ENCODE measurements at regions not wholly inside any gene's neighbourhood (a gene's known extent, or its start where the extent isn't known, plus 50 kb on each side); places are given as distances from the start of the nearest gene placed in this dataset.
A peak's percentile ranks its signal among the peaks of the same experiment; 100 is the strongest.
"Not testable (repeated sequence)": the region's sequence is repeated elsewhere in the genome, so short reads cannot be mapped to it uniquely, and the experiment has no call there.

DNA sequence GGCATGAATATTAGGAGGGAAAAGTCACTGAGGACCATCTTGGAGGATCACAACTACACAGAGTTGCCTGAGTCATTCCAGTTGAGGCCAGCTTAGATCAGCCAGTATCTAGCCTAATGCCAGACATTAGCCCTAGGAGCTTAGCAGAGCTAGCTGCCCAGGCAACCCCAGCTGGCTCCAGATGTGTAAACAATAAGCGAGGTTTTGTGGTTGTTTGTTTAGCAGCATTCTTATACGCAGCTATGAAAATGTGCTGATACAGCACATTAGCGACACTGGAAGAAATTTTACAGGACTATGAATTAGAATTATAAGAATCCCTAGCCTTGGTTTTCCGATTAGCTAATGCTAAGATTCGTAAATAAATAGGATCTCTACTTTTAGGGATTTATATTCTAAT, 59.3 kb downstream of the BTBD3 start:
- no peak for DNase-seq

DNA sequence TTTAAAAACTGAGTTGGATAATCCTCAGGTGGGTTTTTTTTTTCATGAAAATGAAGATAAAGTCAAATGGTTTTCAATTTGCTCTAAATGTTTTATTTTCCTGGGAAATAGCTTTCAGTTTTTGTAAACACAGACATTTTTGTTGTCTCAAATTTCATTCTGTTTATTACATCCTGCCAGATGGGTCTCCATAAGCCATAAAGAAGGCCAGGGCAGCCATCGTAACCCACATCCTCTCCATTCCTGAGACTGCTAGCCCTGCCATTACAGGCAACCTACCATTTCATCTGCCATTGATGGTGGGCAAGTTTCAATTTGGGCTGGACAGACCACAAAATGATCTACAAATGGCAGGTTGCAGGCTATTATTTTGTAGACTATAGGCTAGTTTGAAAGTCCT, 60.8 kb downstream of the BTBD3 start:
- no peak for DNase-seq

DNA sequence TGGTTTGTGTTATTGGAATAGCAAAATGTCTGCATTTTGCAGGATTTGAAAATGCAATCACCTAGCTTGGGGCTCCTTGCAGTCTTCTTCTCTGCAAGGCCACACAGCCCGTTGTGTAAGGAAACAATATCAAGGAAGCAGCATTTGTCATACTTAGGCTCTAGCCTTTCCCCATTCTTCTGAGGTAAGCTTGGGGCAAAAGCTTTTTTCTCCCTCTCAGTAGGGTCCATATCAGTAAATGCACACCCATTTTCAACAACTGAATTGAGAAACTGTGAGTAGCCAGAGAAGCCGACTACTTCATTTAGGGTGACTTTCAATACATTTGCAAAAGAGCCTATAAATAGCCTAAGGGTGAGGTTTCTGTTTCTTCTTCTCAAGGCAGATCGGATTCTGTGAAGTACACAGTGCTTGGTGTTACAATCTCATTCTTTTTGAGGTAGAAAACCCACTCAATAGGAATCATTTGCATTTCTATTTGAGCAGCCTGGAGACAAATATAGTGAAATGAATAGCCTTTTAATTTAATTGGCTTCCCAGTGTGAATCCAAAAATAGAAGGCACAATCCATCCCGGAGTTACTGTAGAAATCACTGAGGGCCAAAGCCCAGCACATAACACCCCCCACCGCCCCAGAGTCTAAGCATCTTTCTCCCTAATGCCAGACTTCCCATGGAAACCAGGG, 61.8 kb downstream of the BTBD3 start:
- DNase-seq, result no peak

DNA sequence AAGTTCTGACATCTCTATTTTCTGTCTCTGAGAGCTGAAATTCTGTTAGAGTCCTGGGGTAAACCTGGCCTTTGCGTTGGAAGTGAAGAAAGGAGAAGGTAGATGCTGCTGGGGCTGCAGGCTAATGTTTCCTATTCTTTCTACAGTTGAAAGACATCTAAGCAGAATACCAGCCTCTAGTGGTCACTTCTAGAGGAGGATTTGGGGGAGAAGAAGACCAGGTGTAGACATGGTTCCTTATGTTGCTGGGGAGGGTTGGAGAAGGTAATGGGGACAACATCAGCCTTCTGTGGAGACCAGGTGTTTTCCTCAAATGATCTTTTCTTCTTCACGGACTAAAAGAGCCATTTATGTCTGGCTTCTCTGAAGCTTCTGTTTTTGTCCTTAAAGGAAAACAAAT, 62.6 kb downstream of the BTBD3 start:
- no peak for DNase-seq

DNA sequence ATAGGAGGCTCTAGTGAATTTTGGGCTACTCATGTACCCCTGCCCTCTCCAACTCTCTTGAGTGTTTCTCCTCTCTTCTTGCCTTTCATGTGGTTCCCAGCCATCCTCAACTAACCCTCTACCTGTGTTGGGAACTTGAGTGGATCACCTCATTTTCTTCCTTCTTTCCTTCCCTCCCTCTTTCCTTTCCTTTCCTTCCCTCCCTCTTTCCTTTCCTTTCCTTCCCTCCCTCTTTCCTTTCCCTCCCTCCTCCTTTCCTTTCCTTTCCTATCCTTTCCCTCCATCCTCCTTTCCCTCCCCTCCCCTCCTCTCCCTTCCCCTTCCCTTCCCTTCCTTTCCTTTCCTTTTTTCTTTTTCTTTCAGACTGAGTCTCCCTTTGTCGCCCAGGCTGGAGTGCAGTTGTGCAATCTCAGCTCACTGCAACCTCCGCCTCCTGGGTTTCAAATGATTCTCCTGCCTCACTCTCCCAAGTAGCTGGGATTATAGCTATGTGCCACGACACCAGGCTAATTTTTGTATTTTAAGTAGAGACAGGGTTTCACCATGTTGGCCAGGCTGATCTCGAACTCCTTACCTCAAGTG, 63.8 kb downstream of the BTBD3 start:
- no peak for DNase-seq

DNA sequence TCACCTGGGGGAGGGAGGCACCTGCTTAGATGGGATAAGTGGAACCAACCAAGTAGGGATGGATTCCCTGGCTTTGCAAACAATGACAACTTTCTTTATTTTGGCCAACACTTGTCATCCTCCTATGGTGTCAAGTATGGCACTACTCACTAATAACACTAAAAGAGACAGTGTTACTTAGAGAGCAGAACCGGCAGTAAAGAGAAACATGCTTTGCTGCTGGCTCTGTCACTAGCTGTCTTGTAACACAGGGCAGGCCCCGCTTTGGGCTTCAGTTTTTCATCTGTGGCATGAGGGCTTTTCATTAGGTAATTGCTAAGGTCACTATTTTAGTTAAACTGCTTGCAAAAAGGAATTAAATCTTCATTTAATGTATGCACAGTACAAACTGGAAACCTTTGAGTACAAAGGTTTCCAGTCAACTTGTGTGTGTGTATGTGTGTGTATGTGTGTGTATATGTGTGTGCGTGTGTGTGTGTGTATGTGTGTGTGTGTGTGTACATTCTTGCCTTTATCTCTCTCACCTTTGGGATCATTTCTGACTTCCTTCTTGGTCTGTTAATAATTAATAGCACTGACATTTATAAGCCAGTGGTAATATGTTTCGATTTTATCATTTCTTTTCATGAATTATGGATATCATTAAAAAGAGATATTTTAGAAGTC, 64.7 kb downstream of the BTBD3 start:
- DNase-seq, result no peak

DNA sequence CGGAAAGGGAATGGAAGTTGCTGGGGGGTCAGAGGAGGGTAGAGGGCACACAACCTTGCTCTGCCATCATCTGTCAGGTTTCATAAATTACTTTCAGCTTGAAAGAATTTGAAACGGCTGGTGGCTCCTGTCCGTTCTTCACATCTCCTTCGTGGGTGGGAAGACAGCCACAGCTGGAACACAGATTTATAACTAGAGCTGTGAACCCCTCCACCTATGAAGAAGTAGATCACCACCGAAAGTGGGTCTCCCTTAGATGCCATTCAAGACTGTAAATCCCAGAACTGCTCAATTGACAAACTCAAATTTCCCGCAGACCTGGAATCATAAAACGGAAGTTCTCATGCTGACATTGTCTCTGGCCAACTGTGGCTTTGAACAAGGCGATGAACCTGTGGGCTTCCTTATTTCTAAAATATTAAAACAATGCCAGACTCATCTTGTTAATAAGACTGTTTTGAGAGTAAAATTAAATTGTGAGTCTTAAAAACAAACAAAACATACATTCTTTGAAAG, 65.3 kb downstream of the BTBD3 start:
- no peak for DNase-seq

DNA sequence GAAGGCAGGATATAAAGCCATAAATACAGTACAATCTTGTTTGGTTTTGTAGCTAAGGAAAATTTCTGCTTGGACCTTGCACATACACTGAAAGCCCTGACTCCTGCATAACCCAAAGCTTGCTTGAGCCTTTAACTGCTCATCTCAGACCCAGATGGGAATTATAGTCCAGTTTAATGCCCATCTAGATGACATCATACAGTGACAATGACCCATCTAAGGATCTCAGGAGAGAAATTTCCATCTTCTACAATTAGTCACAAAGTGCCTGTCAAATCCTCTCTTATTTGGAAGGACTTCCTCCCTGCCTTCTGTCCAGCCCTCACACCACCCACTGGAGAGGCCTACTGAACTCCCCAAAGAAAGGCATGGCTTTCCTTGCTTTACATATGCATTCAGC, 69.3 kb downstream of the BTBD3 start:
- DNase-seq, result no peak

DNA sequence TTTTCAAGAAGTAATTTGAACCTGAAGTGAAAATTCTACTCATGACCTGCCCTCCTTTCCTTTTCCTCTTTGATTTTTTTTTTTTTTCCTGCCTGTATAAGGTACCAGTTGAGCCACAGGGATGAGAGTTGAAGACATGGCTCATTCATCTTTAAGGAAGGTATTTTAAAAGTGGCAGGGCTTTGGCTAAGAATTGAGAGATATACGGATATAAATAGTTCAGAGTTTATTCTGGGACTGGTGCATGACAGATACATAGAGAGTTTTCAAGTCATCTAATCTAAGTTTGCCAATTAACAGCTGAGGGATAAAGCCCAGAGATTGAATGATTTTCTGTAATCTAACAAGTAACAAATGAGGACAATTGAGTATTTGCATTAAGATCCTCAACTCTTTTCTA, 69.8 kb downstream of the BTBD3 start:
- DNase-seq, result no peak

DNA sequence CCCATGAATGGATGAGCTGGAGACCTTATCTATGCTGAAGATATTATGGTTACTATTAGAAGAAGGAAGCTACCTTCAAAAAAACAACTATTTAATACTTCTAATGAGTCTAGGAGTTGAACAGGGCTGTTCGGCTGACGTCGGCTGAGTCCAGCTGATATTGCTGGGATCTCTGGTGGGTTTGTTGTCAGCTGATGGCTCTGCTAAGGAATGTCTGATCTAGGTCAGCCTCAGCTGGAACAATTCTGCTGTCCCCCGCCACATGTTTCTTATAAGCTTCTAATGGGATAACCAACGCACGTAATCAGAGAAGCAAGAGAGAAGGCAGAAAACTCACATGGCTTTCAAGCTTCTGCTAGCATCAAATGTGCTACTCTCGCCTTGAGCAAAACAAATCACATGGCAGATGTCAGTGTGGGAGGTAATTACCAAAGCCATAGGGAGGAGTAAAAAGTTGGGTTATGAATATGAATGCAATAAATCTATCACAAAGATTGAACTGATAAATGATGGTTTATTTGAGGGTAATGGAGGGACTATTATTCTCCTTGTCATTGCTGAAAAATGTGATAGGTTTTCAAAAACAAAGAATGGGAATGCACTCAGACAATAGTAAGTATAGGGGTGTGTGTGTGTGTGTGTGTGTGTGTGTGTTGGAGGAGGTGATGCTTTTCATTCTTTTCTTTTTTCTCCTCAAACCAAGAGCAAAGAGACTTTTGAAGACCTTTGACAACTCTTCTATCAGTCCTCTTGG, 71.5 kb downstream of the BTBD3 start:
- no peak for DNase-seq

DNA sequence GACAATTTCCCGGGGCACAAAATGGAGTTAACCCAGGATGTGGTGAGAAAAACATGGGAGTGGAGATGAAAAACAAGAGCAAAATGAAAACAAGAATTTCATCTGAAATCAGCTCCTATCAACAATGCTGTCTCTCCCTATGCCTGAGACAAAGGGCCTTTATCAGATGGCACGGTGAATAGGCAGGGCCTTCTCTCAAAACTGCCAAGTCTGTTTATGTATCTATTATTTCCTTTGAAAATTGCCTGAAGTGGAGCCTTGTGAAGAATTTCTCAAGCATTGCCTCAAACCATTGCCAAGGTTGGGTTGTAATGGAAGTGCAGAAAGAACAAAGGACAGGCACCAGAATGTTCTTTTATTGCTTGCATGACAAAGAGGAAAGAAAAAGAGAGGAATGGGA, 74.7 kb downstream of the BTBD3 start:
- DNase-seq, result no peak

DNA sequence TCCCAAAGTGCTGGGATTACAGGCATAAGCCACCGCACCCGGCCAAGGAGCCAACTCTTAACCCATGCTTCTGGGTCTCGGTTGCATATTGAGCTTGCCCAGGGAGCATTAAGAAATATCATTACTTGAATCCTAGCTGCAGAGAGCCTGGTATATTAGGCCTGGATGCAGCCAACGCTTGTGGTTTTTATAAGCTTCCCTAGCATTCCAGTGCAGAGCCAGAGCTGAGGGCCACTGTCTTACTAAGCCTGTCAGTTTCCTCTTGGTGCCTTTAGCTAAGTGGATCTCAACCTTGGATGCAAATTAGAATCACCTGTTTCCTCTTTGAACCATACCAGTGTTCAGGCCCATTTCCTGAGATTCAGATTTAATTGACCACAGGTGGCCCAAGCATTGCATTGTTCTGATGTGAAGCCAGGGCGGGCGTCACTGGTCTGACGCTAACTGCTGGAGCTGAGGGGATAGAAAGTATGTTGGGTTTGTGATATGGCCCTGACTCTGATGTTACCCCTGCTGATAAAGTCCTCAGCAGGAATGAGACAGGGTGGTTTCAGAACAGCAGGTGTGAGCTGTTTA, 76.3 kb downstream of the BTBD3 start:
- no peak for DNase-seq

DNA sequence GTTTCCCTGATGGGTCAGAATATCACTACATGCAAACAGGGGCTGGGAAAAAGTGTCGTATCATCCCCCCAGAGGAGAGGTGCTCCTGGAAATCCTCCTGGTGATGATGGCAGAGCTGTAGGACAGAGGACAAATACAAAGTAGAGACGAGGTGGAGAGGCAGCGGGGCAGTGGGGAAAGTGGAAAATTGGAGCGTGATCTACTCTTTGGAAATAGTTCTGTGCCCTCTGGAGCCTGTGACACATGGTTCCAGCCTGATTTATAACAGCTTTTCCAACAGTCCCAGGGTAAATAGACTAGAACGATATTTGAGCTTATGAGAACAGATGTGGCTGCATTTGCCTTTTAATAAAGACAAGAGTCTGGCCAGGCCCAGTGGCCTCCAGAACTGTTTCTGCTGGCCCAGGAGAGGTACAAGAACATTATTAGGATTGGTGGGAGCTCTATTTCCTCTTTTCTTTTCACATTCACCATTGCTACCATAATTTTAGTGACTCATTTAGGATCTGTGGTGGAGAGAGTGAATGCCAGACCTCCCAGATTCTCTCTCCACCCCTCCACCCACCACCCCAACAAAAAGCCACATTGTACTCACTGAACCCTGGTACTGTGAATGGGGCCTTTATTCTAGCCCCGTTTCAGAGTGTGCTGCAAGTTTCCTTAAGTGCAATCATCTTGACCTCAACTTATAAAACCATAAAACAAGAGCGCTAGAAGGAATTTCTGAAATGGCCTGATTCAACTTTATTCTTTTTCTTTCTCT, 78.3 kb downstream of the BTBD3 start:
- no peak for DNase-seq

DNA sequence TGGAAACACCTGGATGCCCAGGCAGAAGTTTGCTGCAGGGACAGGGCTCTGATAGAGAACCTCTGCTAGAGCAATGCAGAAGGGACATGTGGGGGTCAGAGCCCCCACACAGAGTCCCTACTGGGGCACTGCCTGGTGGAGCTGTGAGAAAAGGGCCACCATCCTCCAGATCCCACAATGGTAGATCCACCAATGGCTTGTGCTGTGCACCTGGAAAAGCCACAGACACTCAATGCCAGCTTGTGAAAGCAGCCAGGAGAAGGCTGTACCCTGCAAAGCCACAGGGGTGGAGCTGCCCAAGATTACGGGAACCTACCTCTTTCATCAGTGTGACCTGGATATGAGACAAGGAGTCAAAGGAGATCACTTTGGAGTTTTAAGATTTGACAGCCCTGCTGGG, 87.1 kb downstream of the BTBD3 start:
- not testable (repeated sequence) for DNase-seq

DNA sequence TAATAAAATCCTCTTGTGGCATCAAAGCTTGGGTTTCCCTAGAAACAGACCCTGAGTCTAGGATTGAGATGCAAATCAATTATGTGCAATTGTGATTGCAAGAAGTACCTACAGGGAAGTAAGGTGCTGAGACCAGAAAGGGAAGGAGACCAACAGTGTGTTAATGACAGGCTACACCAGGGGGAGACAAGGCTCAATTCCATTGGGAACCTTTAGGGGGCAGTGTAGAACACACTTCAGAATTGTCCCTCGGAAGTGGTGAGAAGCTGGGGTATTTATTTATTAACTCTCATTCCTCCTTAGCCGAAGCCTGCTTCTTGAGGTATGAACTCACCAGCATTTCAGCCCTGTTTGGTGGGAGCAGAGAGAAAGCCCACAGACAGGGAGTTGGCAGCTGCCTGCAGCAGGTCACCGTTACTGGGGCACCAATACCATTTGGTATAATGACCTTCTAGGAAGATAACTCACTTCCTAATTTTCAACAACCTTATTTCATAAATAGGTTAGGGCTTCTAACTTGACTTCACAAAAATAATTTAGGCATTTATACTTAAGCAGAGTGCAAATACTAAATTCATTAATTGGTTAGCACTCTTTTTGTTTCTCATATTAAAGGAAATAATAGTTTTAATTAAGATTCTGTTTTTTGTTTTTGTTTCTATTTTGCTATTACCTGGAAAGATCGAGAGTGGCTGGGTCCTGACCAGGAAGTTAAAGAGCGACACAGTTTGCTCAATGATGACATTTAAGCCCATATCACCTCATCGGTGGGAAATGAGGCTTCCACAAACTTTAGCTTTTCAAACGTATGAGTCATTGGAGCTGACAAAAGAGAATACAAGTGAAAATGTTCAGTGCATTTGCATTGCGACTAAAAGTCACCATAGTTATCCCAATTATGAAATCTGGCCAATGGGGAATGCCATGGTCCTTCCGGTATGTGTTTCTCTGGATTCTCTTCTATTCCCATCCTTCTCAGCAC, 94.8 kb downstream of the BTBD3 start:
- peak; percentile 50 for DNase-seq

DNA sequence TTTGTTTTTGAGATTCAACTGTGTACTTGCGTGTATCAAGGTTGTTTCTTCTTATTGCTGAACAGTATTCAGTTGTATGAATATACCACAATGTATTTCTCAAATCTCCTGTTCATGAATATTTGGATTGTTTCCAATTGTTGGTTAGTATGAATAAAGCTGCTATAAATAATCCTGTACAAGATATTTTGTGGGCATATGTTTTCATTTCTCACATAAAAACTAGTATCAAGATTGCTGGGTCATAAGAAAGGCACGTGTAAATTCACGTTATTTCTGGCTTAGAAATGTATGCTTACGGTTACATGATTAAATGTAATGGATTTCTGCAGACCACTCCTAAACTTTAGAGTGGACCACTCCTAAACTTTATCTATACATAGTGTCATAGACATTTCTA, 96.6 kb downstream of the BTBD3 start:
- DNase-seq, result no peak

DNA sequence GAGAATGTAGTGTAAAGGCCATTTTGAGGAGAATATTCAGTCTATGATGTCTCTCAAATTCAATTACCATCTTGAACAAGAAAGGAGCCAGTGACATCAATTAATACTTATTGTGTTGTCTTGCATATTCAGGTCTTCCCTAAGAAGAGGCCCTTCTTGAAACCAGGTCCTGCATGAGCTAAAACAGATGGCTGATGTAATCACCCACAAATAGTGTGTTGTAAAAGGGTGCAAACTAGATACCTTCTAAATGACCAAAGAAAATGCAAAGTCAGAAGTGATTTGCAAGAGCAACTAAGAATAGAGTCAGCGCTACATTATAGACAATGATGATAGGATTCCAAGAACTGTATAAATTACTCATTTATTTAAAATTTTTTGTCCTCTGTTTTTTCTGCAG, 97.0 kb downstream of the BTBD3 start:
- no peak for DNase-seq

DNA sequence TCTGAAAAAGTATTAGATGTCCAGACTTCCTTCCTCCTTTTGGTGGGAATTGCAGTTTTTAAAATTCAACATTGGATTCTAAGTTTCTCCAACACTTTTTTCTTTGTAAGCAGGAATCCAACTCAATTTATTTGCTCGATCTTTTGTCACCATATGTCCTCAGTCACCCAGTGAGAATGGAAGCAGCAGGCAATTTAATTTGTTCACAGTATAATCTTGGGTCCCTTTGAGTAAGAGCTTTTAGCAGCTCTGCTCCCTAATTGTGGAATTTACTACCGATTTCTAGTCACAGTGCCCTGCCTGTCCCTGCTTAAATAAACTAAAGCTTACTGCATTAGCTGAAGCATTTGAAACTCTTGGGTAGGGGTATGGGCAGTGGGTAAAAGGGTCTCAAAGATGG, 98.6 kb downstream of the BTBD3 start:
- DNase-seq, result no peak

DNA sequence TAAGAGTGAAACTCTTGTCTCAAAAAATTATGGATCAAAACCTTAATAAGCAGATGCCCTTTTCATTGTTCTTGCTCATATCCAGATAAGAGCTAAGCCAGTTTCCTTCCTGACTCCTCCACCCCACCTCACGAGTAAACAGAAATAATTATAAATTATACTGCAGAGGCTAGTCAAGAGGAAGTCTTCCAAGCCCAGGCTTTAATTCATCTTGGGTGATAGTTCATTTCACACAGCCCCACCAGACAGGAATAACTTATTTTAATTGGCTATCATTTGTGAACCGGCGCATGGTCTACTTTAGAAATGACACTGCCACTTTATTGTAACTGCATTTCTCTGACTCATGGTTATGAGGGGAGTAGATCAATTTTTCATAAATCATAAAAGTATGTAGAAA, 102.0 kb downstream of the BTBD3 start:
- no peak for DNase-seq

DNA sequence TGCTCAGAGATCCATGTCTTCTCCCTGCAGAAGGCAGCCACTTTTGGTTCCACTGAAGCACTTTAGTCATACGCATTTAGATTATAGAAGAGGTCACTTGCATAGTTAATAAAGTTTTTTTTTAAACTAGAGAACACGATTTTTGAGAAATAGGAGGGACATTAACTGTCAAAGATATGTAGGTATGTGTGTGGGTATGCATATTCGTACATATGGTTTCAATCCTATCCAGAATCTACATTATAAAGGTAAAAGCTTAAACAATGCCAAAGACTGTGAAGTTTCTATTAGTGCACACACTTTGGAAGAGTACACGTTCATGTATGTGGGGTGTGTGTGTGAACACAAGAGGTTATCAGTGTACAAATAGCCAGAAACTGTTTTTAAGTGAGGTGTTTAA, 103.2 kb downstream of the BTBD3 start:
- DNase-seq, result no peak

DNA sequence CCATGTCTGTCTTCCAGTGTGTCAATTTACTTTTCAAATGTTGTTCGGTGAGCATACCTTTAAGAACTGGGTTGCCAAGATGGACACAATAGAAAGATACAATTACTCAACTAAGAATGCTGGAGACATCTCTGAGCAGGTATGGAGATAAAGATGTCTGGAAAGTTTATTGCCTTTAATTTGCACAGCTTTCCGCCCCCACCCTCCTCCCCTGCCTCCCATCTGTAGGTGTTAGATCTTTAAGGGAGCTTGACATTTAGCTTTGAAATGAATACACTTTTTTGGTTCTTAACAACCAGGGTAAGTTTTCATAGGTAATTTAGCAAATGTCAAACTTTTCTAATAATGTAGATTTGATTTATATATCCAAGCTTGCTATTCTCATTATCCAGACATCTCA, 104.4 kb downstream of the BTBD3 start:
- DNase-seq, result no peak

Data from activated CD4-positive, alpha-beta T cell treated with anti-CD3 and anti-CD28 coated beads for 48 hours (primary cell).